Panc1 (cell line): ENCODE measurements at regions not wholly inside any gene's neighbourhood (a gene's known extent, or its start where the extent isn't known, plus 50 kb on each side); places are given as distances from the start of the nearest gene placed in this dataset.

Source experiments
- CTCF ChIP-seq: fragments of 450-650 bp; IDR thresholded peaks from 2 replicates; pipeline ENCODE4 v1.5.1; 2017; ENCODE audit warnings: mild to moderate bottlenecking
- POLR2AphosphoS5 ChIP-seq: IDR thresholded peaks from 2 replicates; pipeline ENCODE4 v1.6.1; 2012; ENCODE audit warnings: mild to moderate bottlenecking, low read depth, low read length, moderate library complexity
- REST ChIP-seq, 2 experiments: IDR thresholded peaks; 2 replicates each; pipeline ENCODE4 v1.6.1; 2011 to 2012; ENCODE audit warnings: low read depth in 2 of 2, control low read depth in 1 of 2, low read length in 1 of 2, mild to moderate bottlenecking in 1 of 2, moderate library complexity in 1 of 2; ENCODE audit not compliant: insufficient read depth in 1 of 2
- SIN3A ChIP-seq: IDR thresholded peaks from 2 replicates; pipeline ENCODE4 v1.6.1; 2012; ENCODE audit warnings: low read depth, mild to moderate bottlenecking, low read length, moderate library complexity, borderline replicate concordance; ENCODE audit not compliant: insufficient read depth
- TCF7L2 ChIP-seq: IDR thresholded peaks from 2 replicates; pipeline ENCODE4 v1.6.1; 2011; ENCODE audit warnings: mild to moderate bottlenecking, low read depth, low read length, inconsistent platforms

- TF ChIP-seq CTCF (no peak), POLR2AphosphoS5 (no peak), TCF7L2 (no peak), REST (IDR thresholded peaks at IDR 0.05; ENCODE audit: insufficient read depth in 1 of 2, low read depth in 2 of 2, low read length in 1 of 2) (no peak), SIN3A (no peak)
Measured at GRCh38 chr2:126766295-126766968, 110.5 kb downstream of the GYPC start.
